NCI-H2081 treated with DMSO at 0.1 percent for 48 hours (cell line): ENCODE measurements at regions not wholly inside any gene's neighbourhood (a gene's known extent, or its start where the extent isn't known, plus 50 kb on each side); places are given as distances from the start of the nearest gene placed in this dataset.

ENCODE experiments used
- DNase-seq: peaks from one replicate; lab custom pipeline; 2025; lab: John Stamatoyannopoulos, UW

DNA sequence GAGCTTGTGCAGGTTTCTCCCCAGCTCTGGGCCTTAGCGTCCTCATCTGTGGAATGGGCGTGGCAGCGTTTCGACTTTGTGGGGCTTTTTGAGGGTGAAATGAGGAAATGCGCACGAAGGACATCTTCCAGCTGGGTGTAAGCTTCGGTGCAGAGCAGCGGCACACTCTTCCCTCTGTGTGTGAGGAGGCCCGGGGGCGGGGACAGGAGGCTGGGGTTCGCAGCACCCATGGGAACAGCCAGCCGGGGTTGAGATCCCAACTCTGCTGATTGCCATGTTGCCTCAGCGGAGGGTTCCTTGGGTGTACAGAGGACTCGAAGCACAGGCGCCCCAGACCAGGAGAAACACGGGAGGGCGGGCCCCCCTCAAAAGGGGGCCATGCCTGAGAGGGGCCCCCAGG is 265.6 kb downstream of the NSG2 start:
- no peak for DNase-seq

DNA sequence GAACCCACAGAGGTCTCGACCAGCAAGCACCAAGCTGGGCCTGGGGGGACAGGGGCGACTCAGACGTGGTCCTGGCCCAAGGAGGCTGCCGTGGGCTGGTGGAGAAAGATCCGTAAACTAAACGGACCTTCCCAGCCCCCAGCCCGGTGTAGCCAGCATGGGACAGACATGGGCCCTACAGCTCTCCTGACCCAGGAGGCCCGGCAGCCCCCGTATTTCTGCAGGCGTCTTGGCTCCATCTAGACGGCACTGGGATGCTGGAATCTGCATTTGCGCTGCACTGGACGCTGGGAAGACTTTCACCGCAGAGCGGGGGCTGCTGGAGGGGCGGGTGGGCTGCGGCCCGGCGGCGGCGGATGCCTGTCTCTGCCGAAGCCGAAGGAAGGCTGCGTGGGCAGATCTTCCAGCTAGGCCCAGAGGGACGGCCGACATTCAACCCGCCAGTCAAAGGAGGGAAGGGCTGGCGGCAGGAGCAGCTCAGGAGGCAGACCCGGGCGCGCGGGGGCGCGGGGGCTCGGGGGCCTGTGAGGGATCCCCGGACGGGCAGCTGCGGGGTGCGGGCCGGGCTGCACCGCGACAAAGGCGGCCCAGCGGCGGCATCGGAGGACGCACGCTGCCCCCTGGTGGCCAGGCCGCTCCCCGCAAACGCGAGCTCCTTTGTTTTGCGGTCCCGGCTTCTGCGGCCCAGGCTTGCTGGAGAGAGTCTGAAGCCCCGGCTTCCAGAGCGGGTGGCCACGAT is 266.2 kb downstream of the NSG2 start:
- no peak for DNase-seq

DNA sequence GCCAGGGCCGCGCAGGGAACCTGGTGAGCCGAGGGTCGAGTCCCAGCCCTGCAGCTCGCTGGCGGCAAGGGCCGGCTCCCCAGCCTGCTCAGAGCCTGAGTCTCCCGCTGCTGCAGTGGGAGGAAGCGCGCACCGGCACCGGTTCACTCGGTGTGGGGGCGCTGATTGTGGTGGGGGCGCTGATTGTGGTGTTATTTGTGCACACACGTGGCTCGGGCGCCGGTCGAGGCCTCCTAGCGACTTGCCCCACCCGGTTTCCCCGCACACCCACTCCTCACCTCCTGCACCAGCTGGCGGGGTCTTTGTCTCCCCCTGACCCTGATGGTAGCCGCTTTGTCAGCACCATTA is 266.7 kb downstream of the NSG2 start:
- DNase-seq, result no peak

DNA sequence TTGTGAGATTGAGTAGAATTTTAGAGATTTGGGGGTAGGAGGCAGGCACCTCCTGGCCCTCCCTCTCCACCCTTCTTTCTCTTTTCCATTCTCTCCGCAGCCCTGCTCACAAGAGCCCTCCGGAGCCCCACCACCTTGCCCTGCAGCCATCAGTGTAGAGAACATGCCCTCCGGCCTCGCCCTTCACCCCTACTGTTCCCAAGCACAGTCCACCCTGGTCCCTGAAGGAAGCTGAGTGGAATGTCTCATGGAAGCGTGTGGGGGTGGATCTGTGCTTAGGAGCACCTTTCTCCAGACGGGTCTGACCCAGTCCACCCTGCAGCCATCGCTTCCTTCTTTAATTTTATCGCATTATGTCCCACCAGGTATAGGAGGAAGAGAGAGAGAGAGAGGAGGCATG is 267.1 kb downstream of the NSG2 start:
- no peak for DNase-seq

DNA sequence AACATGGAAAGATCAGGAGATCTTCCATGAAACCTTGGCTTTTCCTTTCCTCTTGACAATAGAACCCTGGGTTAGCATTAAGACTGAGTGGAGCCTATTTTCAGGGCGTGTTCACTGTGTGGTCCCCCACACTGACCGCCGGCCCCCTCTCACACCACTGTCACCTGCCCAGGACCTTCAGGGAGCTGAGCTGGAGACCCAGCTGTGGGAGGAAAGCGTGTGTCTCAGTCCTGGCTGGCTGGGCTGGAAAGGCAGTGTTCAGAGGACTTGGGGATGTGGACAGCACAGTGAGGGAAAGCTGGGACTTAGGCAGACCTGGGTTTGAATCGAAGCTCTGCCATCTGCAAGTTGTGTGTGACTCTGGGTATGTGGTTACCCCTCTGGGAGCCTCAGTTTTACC is 268.1 kb downstream of the NSG2 start:
- DNase-seq, result no peak

DNA sequence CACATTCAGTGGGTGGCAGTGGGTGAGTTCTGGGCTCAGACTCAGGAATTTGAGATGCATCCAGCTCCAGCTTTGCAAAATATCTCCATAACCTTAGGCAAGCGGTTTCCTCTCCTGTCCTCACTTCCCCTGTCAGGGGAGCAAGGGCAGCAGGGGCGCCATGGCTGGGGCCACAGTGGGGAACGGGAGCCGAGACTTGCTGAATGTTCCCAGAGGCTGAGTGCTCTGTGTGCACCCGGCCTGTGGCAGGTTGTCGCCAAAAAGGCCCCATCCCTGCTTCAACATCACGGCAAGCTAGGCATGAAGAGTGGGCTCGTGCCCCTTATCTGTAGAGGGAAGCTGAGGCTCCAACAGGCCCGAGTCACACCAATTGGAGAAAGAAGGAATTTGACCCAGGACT is 268.8 kb downstream of the NSG2 start:
- no peak for DNase-seq

DNA sequence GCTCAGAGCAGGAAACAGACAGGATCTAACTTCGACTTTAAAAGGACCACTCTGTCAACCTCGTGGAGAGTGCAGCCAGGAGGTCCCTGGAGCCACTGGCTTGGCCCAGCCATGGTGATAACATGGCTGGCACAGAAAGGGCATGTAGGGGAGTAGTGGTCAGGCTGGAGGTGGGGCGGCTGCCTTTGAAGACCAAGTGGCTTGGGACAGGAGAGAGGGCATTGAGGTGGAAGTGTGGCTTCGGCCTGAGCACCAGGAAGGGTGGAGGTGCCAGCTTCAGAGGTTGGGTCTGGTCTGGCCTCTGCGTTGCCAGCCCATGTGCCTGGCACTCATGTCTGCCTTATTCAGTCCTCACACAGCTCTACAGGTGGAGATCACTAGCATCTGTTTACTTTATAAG is 270.0 kb downstream of the NSG2 start:
- no peak for DNase-seq

DNA sequence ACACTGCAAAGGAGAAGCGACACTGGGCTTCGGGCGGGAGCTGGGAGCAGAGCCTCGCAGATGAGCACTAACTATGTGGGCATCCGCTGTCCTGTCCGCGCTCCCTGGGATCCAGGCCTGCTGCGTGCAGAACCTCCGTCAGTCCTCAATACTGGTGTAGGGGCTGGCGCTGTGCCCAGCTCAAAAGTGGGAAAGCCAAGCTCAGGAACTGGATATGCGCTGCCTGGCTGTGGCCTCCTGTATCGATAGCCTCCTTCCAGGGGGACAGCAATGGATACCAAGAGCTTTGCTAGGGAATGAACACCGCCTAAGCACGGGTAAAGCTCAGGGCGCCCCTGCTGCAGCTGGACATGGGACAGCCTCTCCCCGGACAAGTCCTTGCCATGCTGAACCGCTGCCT is 270.4 kb downstream of the NSG2 start:
- DNase-seq, result no peak

DNA sequence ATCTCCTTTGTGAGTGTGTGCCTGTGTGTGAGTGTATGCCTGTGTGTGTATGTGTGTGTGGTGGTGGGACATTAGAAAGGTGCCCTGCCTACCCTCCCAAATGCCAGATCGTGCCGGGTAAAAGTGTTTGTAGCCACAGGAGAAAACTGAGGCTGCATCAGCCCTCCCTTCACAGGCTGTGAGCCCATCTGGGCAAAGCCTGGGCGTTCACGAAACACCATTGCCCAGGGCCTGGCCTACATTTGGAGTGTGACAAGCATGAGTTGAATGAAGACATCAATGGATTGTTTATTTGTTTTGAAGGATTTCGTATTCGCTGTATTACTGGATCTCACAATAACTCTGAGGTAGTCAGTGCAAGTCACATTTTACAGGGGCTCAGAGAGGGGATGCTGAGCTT is 270.8 kb downstream of the NSG2 start:
- DNase-seq, result no peak

DNA sequence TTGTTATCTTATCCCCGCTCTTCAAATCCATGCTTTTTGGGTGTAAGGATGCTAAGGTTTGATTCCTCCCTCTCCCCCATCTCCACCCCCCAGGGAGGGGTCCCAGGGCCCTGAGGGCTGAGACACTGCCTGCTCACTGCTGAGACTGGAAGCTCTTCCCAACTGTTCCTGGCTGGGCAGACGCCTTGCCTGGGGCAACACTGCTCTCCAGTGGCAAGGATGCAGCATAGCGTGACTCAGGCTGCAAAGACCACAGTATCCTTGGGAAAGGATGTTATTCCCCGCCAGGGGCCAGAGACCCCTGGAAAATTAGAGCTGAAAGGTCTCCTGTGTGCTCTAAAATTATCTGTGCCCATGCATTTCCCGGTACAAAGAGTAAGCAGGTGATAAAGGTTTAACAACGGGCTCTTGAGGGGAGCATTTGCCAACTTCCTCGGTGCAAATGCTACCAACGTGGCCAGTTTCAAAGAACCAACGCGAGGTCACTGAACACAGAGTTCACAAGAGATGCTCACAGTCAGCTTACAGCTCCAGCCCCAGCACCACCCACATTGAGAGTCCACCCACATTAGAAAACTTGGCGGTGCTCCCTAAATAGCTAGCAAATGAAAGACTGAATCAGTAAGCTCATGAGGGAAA is 271.9 kb downstream of the NSG2 start:
- DNase-seq, result no peak

DNA sequence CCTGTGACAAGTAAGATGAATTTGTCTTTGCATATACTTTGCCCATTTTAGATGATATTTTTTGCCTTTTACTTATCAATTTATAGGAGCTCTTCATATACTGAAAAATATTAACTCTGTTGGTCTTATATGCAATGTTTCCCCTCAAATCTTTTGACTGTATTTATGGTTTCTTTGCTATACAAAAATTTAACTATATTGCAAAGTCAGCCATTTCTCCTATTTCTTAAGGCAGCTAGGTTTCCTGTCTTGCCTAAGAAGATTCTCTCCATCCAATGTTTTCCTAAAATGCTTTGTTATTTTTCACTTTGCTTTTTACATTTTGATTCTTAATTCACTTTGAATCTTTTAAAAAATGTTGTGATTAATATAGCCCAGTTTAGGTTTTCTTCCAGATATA is 273.1 kb downstream of the NSG2 start:
- DNase-seq, result no peak

DNA sequence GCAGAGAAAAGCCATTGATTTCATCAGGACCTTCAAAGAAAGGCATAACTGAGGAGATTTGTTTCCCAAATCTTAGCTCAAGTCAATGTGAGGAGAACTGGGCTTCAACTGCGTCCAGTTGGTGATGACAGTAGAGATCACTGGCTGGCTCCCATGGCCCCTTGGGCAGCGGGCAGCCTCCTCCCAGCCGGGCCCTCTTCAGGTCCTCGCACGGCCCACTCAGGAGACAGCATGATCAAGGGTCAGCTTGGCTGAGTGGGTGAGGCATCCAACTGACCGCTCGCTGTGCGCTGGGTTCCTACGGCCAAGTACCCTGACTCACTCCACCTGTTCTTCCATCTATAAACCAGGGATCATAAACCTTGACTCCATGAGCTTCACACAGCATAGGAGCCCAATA is 274.0 kb downstream of the NSG2 start:
- DNase-seq, result no peak

DNA sequence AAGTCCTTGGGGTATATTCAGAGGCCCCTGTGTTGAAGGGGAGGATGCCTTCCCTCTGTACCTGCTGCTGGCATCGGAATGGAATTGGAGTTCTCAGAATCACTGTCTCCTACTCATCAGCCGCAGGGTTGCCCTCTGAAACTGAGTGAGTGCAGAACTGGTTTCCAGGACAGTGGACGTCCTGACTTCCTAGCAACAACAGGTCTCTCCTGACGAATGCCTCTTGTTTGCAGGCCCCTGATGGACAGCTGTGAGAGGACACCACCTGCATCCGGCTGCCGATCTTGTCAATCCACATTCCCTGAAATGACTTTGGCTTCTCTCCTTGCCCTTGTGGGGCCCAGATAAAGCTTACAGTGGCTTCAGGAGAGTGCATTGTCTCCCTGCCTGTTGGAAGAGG is 274.5 kb downstream of the NSG2 start:
- no peak for DNase-seq

DNA sequence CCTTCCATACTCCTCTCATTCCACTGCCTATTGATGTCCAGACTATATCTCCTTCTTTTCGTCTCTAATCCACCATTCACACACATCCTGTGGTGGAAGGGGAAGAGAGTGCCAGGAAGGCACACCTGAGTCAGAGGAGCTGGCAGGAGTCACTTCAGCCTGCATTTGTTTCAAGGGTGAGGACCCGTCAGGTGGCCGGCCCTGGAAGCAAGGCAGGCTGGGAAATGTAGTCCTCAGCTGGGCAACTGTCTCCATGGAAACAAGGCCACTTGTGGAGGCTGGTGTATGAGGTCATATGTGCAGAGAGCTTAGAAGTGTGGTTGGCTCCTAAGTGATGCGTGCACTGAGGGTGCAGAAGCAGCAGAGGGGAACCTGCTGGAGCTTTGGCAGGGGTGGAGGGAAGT is 278.4 kb downstream of the NSG2 start:
- DNase-seq, result no peak

DNA sequence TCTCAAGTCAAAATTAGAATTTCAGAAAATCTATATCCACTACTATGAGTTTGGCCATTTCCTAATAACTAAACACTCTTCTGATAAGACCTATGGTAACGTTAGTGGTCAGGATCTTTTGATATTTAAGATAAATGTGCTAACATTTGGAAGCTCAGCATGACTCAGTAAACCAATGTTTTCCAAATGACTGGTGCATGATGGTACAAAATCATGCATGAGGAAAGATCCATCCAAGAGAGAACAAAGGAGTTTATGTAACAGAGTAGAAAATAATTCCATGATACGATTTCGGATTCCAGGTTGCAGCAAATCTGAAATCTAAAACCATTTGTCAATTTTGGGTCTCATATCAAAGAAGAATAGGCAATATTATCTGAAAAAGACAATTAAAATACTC is 279.2 kb downstream of the NSG2 start:
- DNase-seq, result no peak

DNA sequence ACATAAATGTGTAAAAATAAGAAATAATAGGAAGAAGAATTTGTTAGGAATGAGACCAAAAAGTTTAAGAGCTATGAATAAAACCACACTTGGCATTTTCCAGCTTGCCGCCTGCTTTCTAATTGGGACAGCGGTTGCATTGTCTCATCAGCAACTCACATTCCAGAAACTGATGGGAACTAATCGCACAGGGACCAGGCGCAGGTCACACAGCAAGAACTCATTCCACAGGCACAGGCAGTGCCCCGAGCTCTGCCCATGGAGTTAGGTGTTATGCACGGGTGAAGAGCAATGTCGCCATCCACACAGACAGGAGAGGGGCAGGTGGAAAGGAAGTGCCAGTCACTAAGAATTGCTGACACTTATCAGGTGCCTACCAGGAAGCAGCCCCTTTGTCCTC is 279.9 kb downstream of the NSG2 start:
- DNase-seq, result no peak

DNA sequence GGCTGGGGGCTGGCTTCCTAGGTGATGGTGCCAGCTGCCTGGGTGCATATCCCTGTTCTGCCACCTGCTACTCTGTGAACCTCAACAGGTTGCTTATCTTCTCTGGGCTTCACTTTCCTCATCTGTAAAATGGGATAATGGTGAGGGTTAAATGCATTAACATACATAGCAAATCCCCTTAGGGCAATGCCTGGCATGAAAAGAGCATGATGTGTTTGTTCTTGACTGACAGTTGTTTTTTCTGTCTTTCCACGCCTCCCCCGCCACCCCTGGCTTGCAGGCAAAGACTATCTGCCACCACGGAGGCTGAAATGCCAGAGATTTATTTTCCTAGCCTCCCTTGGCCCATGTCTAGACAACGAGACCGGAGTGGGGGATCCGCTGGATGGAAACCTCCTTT is 280.5 kb downstream of the NSG2 start:
- no peak for DNase-seq

DNA sequence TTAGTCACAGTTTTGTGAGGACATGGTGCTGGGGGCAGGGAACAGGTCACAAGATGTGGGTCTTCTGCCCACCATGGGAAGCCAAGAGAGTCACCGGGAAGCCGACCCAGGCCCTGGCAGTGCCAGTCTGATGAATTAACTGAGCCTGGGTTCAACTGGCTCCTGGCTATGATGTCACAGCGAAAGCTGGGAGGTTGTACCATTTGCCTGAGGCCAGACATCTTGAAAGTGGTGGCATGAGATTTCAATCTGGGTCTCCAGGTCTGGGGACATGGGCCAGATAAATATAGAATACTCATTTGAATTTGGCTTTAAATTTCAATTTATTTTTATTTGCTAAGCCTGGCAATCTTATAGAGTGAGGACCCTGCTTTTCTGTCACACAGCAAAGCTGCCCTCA is 280.9 kb downstream of the NSG2 start:
- no peak for DNase-seq

DNA sequence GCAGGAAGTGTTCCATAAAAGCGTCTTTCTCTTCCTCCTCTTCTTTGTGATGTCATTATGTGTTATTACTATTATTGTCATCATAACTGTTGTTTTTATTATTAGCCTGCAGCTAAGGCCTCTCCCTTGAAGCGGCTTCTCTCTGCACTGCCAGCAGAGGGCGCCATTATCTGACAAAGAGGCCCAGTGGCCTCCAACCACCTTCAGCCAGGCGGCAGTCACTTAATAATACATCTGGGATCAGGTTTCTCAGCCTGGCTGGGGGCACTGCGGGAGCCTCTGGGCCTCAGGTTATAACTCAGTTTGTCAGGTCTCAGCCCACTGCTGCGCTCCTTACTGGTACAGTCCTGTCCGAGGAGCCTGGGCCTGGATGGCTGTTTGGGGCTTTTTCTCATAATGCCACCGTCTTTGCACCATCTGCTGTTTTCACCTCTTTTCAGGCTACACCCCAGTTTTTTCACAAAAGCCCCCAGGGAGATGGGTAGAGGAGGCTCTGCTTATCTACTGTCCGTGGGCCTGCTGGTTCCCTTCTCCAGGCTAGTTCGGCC is 281.9 kb downstream of the NSG2 start:
- no peak for DNase-seq

DNA sequence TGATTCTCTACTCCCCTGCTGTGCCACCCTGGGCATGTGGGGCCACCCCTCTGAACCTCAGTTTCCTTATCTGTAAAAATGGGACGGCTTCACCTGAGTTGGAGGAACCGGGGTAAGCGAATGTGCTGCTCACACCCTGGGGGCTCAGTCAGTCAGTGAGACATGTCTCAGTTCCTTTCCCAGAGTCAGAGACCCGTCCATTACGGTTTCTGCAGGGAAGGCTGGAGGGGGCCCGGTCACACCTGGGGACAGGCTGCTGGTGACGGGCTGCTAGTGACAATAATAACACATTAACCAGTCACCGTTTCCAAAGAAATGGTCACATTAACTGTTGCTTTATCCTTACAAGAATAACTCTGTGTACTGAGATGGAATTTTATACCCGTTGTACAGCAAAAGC is 282.4 kb downstream of the NSG2 start:
- DNase-seq, result no peak

DNA sequence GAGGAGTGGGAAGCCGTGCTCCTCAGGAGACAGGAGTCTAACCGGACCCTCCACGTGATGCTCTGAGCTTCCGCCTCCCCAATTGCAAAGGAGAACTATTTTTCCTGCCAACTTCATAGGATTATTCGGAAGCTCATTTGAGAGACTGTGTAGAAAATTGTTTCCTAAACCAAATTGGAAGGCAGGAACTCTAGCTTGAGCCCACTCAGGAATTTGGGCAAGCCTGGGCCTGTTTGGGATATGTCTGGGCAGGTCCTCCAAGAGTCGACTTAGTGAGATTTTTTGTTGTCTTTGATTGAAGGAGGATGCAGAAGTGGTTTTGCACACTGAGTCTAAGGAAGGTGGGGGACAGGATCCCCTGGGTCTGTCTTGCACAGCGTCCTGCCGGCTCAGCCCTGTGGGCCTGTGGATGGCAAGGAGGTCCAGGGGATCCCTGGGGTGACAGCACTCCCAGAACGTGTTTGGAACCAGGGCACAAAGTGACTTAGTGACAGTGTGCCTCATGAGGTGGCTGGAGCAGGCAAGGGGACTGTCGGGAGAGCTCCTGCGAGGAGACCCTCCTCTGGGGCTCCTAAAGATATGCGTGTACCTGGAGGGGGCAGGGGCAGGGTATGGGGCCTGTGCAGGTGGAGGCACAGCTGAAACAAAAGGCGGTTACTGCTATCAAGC is 283.3 kb downstream of the NSG2 start:
- DNase-seq, result no peak

DNA sequence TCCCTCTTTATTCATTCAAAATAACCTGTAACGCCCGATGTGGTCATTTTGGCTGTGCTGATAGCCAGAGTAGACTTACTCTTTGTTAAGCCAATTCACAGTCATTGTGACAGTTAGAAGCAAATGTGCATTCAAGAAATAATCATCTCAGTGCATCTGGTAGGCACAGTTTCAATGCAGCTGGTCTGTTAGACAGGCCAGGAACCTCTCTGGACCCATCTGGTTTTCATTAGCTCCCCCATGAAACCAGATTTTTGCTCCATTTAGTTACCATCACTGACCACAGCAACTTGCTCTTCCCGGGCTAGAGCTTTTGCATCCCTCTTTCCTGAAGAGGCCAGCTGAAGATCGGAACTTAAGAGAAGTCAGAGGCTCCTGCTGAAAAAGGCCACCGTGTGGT is 284.2 kb downstream of the NSG2 start:
- no peak for DNase-seq

DNA sequence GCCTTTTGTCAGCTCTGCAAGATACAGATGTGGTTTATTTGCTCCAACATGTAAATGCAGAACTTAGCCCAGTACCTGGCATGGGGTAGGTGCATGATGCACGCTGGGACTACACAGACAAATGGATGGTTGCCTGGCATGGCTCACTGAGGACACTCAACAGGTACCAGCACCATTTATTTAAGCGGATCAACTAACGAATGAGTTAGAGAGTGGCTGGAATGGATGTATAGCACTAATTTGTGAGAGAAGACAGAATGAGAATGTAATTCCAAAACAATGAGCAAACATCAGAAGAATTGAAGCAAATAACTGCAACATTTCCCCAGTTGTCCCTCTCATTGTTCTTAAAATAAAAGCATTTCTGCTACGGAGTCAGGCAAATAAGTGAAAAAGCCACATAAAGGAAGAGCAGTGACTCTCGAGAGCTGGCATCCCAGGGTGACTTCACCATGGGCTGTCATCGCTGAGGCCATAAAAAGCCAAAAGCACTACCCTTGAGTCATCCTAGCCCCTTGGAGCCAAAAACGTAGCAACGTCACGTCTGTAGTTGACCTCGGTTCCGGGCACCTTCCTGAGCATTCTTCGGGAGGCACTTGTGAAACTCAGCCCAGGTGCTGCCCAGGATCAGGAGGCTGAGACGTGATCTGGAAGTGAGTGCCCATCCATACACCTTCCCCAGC is 290.3 kb downstream of the NSG2 start:
- no peak for DNase-seq
